ENCODE measurements at regions not wholly inside any gene's neighbourhood (a gene's known extent, or its start where the extent isn't known, plus 50 kb on each side); places are given as distances from the start of the nearest gene placed in this dataset.

DNA sequence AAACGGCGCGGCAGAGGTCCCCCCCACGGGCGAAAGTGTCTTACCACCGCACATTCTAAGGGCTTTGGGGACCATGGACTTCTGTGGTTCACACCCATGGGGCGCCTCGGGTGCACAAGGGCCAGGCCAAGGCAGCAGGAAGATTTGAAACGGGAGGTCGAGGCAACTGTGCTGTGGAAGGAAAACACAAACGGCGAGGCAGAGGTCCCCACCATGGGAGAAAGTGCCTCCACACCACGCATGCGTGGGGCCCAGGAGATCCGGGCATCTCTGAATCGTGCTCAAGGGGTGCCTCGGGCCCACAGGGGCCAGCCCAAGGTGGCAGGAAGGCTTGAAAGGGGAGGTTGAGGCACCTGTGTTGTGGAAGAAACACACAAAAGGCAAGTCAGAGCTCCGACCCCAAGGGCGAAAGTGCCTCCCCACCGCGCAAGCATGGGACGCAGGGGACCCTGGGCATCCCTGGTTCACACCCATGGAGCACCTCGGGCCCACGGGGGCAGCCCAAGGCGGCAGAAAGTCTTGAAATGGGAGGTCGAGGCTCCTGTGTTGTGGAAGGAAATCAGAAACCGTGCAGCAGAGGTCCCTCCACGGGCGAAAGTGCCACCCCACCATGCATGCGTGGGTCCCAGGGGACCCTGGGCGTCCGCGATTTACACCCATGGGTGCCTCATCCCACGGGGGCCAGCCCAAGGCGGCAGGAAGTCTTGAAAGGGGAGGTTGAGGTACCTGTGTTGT, 371.0 kb downstream of the ALG10 start:
- peaks cover 6% of the 10 kb centered on the region for H3K27me3 ChIP-seq (ENCODE audit: insufficient read depth, insufficient read length)
- no peaks in the 10 kb centered on the region for H3K36me3 ChIP-seq (ENCODE audit: insufficient read depth, insufficient read length, low read length)
- no peaks in the 10 kb centered on the region for H3K4me1 ChIP-seq (ENCODE audit: insufficient read depth, insufficient read length)
- H3K4me3 ChIP-seq (ENCODE audit: insufficient read length, low read depth) = no peak overlapping the region
- no peak overlapping the region for H3K9ac ChIP-seq (ENCODE audit: insufficient read length, low read depth)
- no peaks in the 10 kb centered on the region for H3K9me3 ChIP-seq (ENCODE audit: insufficient read depth, low read length)
- TF ChIP-seq SUZ12 (IDR thresholded peaks at IDR 0.05; ENCODE audit: extremely low read depth, insufficient read depth, insufficient read length) = no peak
- no peak for TF ChIP-seq YY1 (IDR thresholded peaks at IDR 0.05; ENCODE audit: insufficient read depth, insufficient read length)
- TF ChIP-seq ZNF274 (IDR thresholded peaks at IDR 0.05; ENCODE audit: low read depth, low read length) = no peak
- DNase-seq (ENCODE audit: low read depth, low spot score) = no peak

DNA sequence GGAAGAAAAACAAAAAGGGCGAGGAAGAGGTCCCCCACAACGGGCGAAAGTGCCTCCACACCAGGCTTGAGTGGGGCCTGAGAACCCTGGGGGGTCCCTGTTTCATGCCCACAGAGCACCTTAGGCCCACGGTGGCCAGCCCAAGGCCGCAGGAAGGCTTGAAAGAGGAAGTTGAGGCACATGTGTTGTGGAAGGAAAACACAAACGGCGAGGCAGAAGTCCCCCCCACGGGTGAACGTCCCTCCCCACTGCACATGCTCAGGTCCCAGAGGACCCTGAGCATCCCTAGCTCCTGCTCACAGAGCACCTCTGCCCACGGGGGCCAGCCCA, 371.5 kb downstream of the ALG10 start:
- TF ChIP-seq ZNF274 (IDR thresholded peaks at IDR 0.05; ENCODE audit: low read depth, low read length) (no peak), YY1 (IDR thresholded peaks at IDR 0.05; ENCODE audit: insufficient read depth, insufficient read length) (no peak), SUZ12 (IDR thresholded peaks at IDR 0.05; ENCODE audit: extremely low read depth, insufficient read depth, insufficient read length) (no peak)
- Histone ChIP-seq H3K4me3 (ENCODE audit: insufficient read length, low read depth) (no peak overlapping the region), H3K4me1 (ENCODE audit: insufficient read depth, insufficient read length) (no peaks in the 10 kb centered on the region), H3K36me3 (ENCODE audit: insufficient read depth, insufficient read length, low read length) (no peaks in the 10 kb centered on the region), H3K27me3 (ENCODE audit: insufficient read depth, insufficient read length) (peaks cover 6% of the 10 kb centered on the region), H3K9ac (ENCODE audit: insufficient read length, low read depth) (no peak overlapping the region), H3K9me3 (ENCODE audit: insufficient read depth, low read length) (no peaks in the 10 kb centered on the region)
- no peak for DNase-seq (ENCODE audit: low read depth, low spot score)

DNA sequence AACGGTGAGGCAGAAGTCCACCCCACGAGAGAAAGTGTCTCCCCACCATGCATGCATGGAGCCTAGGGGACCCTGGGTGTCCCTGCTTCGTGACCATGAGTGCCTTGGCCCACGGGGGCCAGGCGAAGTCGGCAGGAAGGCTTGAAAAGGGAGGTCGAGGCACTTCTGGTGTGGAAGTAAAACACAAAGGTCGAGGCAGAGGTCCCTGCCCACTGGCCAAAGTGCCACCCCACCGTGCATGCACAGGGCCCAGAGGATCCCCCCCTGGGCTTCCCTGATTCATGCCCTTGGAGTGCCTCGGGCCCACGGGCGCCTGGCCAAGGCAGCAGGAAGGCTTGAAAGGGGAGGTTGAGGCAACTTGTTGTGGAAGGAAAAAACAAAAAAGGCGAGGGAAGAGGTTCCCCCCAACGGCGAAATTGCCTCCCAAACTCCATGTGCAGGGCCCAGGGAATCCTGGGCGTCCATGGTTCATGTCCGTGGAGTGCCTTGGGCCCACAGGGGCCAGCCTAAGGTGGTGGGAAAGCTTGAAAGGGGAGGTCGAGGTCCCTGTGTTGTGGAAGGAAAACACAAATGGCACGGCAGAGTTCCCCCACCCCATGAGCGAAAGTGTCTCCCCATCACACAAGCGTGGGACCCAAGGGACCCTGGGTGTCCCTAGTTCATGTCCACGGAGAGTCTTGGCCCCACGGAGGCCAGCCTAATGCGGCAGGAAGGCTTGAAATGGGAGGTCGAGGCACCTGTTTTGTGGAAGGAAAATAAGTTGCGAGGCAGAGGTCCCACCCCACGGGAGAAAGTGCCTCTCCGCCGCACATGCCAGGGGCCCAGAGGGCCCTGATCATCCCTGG, 372.1 kb downstream of the ALG10 start:
- H3K9me3 ChIP-seq (ENCODE audit: insufficient read depth, low read length) = no peaks in the 10 kb centered on the region
- no peak overlapping the region for H3K9ac ChIP-seq (ENCODE audit: insufficient read length, low read depth)
- TF ChIP-seq SUZ12 (IDR thresholded peaks at IDR 0.05; ENCODE audit: extremely low read depth, insufficient read depth, insufficient read length) (no peak), YY1 (IDR thresholded peaks at IDR 0.05; ENCODE audit: insufficient read depth, insufficient read length) (no peak), ZNF274 (IDR thresholded peaks at IDR 0.05; ENCODE audit: low read depth, low read length) (no peak)
- H3K4me1 ChIP-seq (ENCODE audit: insufficient read depth, insufficient read length) = no peaks in the 10 kb centered on the region
- no peaks in the 10 kb centered on the region for H3K36me3 ChIP-seq (ENCODE audit: insufficient read depth, insufficient read length, low read length)
- no peak for DNase-seq (ENCODE audit: low read depth, low spot score)
- H3K27me3 ChIP-seq (ENCODE audit: insufficient read depth, insufficient read length) = peaks cover 6% of the 10 kb centered on the region
- no peak overlapping the region for H3K4me3 ChIP-seq (ENCODE audit: insufficient read length, low read depth)

DNA sequence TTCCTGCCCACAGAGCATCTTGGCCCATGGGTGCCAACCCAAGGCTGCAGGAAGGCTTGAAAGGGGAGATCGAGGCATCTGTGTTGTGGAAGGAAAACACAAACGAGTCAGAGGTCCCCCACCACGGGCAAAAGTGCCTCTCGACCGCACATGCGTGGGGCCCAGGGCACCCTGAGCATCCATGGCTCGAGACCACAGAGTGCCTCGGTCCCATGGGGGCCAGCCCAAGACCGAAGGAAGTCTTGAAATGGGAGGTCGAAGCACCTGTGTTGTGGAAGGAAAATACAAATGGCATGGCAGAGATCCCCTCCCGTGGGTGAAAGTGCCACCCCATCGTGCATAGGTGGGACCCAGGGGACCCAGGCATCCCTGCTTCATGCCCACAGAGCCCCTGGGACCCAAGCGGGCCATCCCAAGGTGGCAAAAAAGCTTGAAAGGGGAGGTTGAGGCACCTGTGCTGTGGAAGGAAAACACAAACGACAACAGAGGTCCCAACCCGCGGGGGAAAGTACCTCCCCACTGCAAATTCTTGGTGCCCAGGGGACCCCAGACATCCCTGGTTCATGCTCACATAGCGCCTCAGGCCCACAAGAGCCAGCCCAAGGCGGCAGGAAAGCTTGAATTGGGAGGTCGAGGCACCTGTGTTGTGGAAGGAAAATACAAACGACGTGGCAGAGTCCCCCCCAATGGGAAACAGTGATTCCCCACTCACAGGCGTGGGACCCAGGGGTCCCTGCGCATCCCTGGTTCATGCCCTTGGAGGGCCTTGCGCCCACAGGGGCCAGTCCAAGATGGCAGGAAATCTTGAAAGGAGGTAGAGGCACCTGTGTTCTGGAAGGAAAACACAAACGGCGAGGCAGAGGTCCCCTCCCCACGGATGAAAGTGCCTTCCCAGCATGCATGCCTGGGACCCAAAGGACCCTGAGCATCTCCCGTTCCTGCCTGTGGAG, 373.0 kb downstream of the ALG10 start:
- TF ChIP-seq ZNF274 (IDR thresholded peaks at IDR 0.05; ENCODE audit: low read depth, low read length) = no peak
- no peak for TF ChIP-seq YY1 (IDR thresholded peaks at IDR 0.05; ENCODE audit: insufficient read depth, insufficient read length)
- TF ChIP-seq SUZ12 (IDR thresholded peaks at IDR 0.05; ENCODE audit: extremely low read depth, insufficient read depth, insufficient read length) = no peak
- Histone ChIP-seq H3K9me3 (ENCODE audit: insufficient read depth, low read length) (no peaks in the 10 kb centered on the region), H3K27me3 (ENCODE audit: insufficient read depth, insufficient read length) (peaks cover 6% of the 10 kb centered on the region), H3K9ac (ENCODE audit: insufficient read length, low read depth) (no peak overlapping the region), H3K4me1 (ENCODE audit: insufficient read depth, insufficient read length) (no peaks in the 10 kb centered on the region), H3K4me3 (ENCODE audit: insufficient read length, low read depth) (no peak overlapping the region), H3K36me3 (ENCODE audit: insufficient read depth, insufficient read length, low read length) (no peaks in the 10 kb centered on the region)
- DNase-seq (ENCODE audit: low read depth, low spot score) = no peak

DNA sequence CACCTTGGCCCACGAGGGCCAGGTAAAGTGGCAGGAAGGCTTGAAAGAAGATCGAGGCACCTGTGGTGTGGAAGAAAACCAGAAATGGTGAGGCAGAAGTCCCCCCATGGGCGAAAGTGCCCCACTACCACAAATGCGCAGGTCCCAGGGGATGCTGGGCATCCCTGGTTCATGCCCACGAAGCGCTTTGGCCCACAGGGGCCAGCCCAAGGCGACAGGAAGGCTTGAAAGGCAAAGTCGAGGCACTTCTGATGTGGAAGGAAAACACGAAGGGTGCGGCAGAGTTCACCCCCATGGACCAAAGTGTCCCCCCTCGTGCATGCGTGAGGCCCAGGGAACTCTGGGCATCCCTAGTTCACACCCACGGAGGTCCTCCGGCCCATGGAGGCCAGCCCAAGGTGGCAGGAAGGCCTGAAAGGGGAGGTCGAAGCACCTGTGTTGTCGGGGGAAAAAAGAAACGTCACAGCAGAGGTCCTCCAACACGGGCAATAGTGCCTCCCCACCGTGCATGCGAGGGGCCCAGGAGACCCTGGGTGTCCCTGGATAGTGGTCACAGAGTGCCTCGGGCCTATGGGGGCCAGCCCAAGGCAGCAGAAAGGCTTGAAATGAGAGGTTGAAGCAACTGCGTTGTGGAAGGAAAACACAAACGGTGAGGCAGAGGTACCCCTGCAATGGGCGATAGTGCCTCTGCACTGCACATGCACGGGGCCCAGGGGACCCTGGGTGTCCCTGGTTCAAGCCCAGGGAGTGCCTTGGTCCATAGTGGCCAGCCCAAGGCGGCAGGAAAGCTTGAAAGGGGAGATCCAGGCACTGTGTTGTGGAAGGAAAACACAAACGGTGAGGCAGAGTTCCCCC, 373.9 kb downstream of the ALG10 start:
- no peak for DNase-seq (ENCODE audit: low read depth, low spot score)
- H3K9me3 ChIP-seq (ENCODE audit: insufficient read depth, low read length) = no peaks in the 10 kb centered on the region

DNA sequence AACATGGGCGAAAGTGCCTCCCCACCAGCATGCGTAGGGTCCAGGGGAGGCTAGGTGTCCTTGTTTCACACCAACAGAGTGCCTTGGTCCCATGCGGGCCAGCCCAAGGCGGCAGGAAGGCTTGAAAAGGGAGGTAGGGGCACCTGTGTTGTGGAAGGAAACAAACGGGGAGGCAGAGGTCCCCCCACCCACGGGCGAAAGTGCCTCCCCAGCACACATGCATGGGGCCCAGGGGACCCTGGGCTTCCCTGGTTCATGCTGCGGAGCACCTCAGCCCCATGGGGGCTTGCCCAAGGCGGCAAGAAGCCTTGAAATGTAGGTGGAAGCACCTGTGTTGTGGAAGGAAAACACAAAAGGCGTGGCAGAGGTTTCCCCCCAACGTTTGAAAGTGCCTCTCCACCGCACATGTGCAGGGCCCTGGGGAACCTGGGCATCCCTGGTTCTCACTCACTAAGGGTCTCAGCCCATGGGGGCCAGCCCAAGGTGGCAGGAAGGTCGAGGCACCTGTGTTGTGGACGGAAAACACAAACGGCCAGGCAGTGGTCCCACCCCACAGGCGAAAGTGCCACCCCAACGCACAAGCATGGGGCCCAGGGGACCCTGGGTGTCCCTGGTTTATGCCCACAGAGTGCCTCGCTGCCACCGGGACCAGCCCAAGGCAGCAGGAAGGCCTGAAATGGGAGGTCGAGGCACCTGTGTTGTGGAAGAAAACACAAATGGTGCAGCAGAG, 374.7 kb downstream of the ALG10 start:
- no peak for DNase-seq (ENCODE audit: low read depth, low spot score)
- TF ChIP-seq ZNF274 (IDR thresholded peaks at IDR 0.05; ENCODE audit: low read depth, low read length) = no peak
- TF ChIP-seq YY1 (IDR thresholded peaks at IDR 0.05; ENCODE audit: insufficient read depth, insufficient read length) = no peak
- no peak for TF ChIP-seq SUZ12 (IDR thresholded peaks at IDR 0.05; ENCODE audit: extremely low read depth, insufficient read depth, insufficient read length)
- Histone ChIP-seq H3K9me3 (ENCODE audit: insufficient read depth, low read length) (no peaks in the 10 kb centered on the region), H3K27me3 (ENCODE audit: insufficient read depth, insufficient read length) (peaks cover 6% of the 10 kb centered on the region), H3K36me3 (ENCODE audit: insufficient read depth, insufficient read length, low read length) (no peaks in the 10 kb centered on the region), H3K9ac (ENCODE audit: insufficient read length, low read depth) (no peak overlapping the region), H3K4me1 (ENCODE audit: insufficient read depth, insufficient read length) (no peaks in the 10 kb centered on the region), H3K4me3 (ENCODE audit: insufficient read length, low read depth) (no peak overlapping the region)

More for the DNA sequence above, 373.9 kb downstream of the ALG10 start:
- Histone ChIP-seq H3K4me3 (ENCODE audit: insufficient read length, low read depth) (no peak overlapping the region), H3K9ac (ENCODE audit: insufficient read length, low read depth) (no peak overlapping the region), H3K36me3 (ENCODE audit: insufficient read depth, insufficient read length, low read length) (no peaks in the 10 kb centered on the region), H3K4me1 (ENCODE audit: insufficient read depth, insufficient read length) (no peaks in the 10 kb centered on the region), H3K27me3 (ENCODE audit: insufficient read depth, insufficient read length) (peaks cover 6% of the 10 kb centered on the region)
- TF ChIP-seq SUZ12 (IDR thresholded peaks at IDR 0.05; ENCODE audit: extremely low read depth, insufficient read depth, insufficient read length) (no peak), YY1 (IDR thresholded peaks at IDR 0.05; ENCODE audit: insufficient read depth, insufficient read length) (no peak), ZNF274 (IDR thresholded peaks at IDR 0.05; ENCODE audit: low read depth, low read length) (no peak)
